Neural cell (in vitro differentiated cells): ENCODE measurements at regions not wholly inside any gene's neighbourhood (a gene's known extent, or its start where the extent isn't known, plus 50 kb on each side); places are given as distances from the start of the nearest gene placed in this dataset.

Source experiments
- H2AFZ ChIP-seq: fragments of 200-600, 300-800 bp; sonication (generic), shearing (Covaris generic); 2 replicates; pipeline ENCODE4 v1.6.0; 2014; ENCODE audit warnings: low read depth, mild to moderate bottlenecking, antibody characterized with exemption, low read length, moderate library complexity
- H3F3A ChIP-seq: fragments of 200-600 bp; shearing (Covaris generic); 2 replicates; pipeline ENCODE4 v1.6.1; 2016; ENCODE audit warnings: mild to moderate bottlenecking, moderate library complexity, mixed read lengths, antibody characterized with exemption, low read length; ENCODE audit not compliant: insufficient read depth, poor library complexity, severe bottlenecking
- H3K27ac ChIP-seq: fragments of 200-600, 300-800 bp; sonication (generic), shearing (Covaris generic); 2 replicates; pipeline ENCODE4 v1.5.1; 2014; ENCODE audit warnings: mild to moderate bottlenecking, low read length, moderate library complexity
- H3K27me3 ChIP-seq: fragments of 300-800, 200-600 bp; sonication (generic), shearing (Covaris generic); 2 replicates; pipeline ENCODE4 v1.6.0; 2014; ENCODE audit warnings: mild to moderate bottlenecking, low read depth, low read length, moderate library complexity; ENCODE audit not compliant: insufficient read depth
- H3K36me3 ChIP-seq: fragments of 300-800, 200-600 bp; sonication (generic), shearing (Covaris generic); 2 replicates; pipeline ENCODE4 v1.5.1; 2014; ENCODE audit warnings: mild to moderate bottlenecking, antibody characterized with exemption, low read length, moderate library complexity; ENCODE audit not compliant: insufficient read depth
- H3K4me2 ChIP-seq: fragments of 300-800, 200-600 bp; sonication (generic), shearing (Covaris generic); 2 replicates; pipeline ENCODE4 v1.6.0; 2014; ENCODE audit warnings: mild to moderate bottlenecking, low read length
- H3K4me3 ChIP-seq: fragments of 300-800, 200-600 bp; sonication (generic), shearing (Covaris generic); 2 replicates; pipeline ENCODE4 v1.5.1; 2014; ENCODE audit warnings: mild to moderate bottlenecking, low read length, moderate library complexity
- H3K79me2 ChIP-seq: fragments of 200-600 bp; shearing (Covaris generic); replicated peaks from 2 replicates; pipeline ENCODE4 v1.6.0; 2014; ENCODE audit warnings: mild to moderate bottlenecking, low read length, moderate library complexity; ENCODE audit not compliant: insufficient read depth
- H3K9ac ChIP-seq: fragments of 300-800, 200-600 bp; sonication (generic), shearing (Covaris generic); 2 replicates; pipeline ENCODE4 v1.6.1; 2016; ENCODE audit warnings: mild to moderate bottlenecking, low read length, mixed read lengths
- H3K9me2 ChIP-seq: fragments of 200-600 bp; shearing (Covaris generic); 2 replicates; pipeline ENCODE4 v1.6.1; 2016; ENCODE audit warnings: mild to moderate bottlenecking, low read length, mixed read lengths; ENCODE audit not compliant: insufficient read depth
- H3K9me3 ChIP-seq: fragments of 200-600, 300-800 bp; sonication (generic), shearing (Covaris generic); 2 replicates; pipeline ENCODE4 v1.6.1; 2016; ENCODE audit warnings: mild to moderate bottlenecking, mixed run types, low read length, moderate library complexity, mixed read lengths
- H4K20me1 ChIP-seq: fragments of 200-600 bp; shearing (Covaris generic); 2 replicates; pipeline ENCODE4 v1.6.1; 2016; ENCODE audit warnings: mild to moderate bottlenecking, mixed run types; ENCODE audit not compliant: insufficient read depth
- EP300 ChIP-seq: fragments of 450-650 bp; conservative IDR thresholded peaks from 2 replicates; pipeline ENCODE4 v1.6.1; 2014; ENCODE audit warnings: antibody characterized with exemption, mild to moderate bottlenecking, moderate library complexity; ENCODE audit not compliant: poor library complexity, severe bottlenecking
- EZH2 ChIP-seq: fragments of 200-600, 300-800 bp; shearing (Covaris generic), sonication (generic); IDR thresholded peaks from 2 replicates; pipeline ENCODE4 v1.6.1; 2014; ENCODE audit warnings: antibody characterized with exemption, low read length, borderline replicate concordance, mild to moderate bottlenecking; ENCODE audit not compliant: insufficient read depth, poor library complexity, severe bottlenecking
- MXI1 ChIP-seq: fragments of 450-650 bp; conservative IDR thresholded peaks from 2 replicates; pipeline ENCODE4 v1.6.1; 2014; ENCODE audit warnings: antibody characterized with exemption, mild to moderate bottlenecking; ENCODE audit not compliant: poor library complexity, severe bottlenecking
- POLR2AphosphoS5 ChIP-seq: IDR thresholded peaks from 2 replicates; pipeline ENCODE4 v1.6.1; 2012
- RAD21 ChIP-seq: fragments of 450-650 bp; conservative IDR thresholded peaks from 2 replicates; pipeline ENCODE4 v1.6.1; 2014; ENCODE audit warnings: antibody characterized with exemption, mild to moderate bottlenecking, moderate library complexity
- SMC3 ChIP-seq: fragments of 450-650 bp; conservative IDR thresholded peaks from 2 replicates; pipeline ENCODE4 v1.6.1; 2014; ENCODE audit warnings: antibody characterized with exemption, mild to moderate bottlenecking, moderate library complexity; ENCODE audit not compliant: poor library complexity
- TAF1 ChIP-seq: IDR thresholded peaks from 2 replicates; pipeline ENCODE4 v1.6.1; 2012; ENCODE audit warnings: low read depth
- TF ChIP-seq, protein P1 (sequence below): IDR thresholded peaks from 2 replicates; pipeline ENCODE4 v1.6.1; 2012; ENCODE audit warnings: borderline replicate concordance
- TF ChIP-seq, protein P2 (sequence below): fragments of 450-650 bp; IDR thresholded peaks from 2 replicates; pipeline ENCODE4 v1.5.1; 2014; ENCODE audit warnings: antibody characterized with exemption, mild to moderate bottlenecking, moderate library complexity; ENCODE audit not compliant: poor library complexity, severe bottlenecking

DNA sequence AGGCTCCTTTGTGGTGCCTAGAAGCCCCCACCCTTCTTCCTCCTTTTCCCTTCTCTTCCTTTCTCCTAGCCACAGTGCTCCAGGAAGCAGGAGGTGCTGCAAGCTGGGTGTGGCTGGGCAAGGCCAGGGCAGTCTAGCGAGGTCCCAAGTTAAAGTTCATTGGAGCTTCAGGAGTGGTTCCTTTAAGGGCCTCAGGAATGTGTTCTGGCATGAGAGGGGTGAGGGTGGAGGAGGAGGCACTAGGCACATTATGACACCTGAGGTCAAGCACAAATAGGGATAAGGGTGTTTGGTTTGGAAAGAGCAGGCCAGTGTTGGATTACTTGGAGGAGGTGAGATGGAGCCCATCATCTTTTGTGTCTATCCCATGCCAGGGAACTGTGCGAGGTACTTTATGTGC, 258.7 kb downstream of the TLE3 start:
- Histone ChIP-seq H3K79me2 (no peaks in the 10 kb centered on the region), H3K36me3 (no peaks in the 10 kb centered on the region)
- TF ChIP-seq, protein P1, sequence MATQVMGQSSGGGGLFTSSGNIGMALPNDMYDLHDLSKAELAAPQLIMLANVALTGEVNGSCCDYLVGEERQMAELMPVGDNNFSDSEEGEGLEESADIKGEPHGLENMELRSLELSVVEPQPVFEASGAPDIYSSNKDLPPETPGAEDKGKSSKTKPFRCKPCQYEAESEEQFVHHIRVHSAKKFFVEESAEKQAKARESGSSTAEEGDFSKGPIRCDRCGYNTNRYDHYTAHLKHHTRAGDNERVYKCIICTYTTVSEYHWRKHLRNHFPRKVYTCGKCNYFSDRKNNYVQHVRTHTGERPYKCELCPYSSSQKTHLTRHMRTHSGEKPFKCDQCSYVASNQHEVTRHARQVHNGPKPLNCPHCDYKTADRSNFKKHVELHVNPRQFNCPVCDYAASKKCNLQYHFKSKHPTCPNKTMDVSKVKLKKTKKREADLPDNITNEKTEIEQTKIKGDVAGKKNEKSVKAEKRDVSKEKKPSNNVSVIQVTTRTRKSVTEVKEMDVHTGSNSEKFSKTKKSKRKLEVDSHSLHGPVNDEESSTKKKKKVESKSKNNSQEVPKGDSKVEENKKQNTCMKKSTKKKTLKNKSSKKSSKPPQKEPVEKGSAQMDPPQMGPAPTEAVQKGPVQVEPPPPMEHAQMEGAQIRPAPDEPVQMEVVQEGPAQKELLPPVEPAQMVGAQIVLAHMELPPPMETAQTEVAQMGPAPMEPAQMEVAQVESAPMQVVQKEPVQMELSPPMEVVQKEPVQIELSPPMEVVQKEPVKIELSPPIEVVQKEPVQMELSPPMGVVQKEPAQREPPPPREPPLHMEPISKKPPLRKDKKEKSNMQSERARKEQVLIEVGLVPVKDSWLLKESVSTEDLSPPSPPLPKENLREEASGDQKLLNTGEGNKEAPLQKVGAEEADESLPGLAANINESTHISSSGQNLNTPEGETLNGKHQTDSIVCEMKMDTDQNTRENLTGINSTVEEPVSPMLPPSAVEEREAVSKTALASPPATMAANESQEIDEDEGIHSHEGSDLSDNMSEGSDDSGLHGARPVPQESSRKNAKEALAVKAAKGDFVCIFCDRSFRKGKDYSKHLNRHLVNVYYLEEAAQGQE = no peak
- TF ChIP-seq TAF1 (no peak), MXI1 (no peak), POLR2AphosphoS5 (no peak)

DNA sequence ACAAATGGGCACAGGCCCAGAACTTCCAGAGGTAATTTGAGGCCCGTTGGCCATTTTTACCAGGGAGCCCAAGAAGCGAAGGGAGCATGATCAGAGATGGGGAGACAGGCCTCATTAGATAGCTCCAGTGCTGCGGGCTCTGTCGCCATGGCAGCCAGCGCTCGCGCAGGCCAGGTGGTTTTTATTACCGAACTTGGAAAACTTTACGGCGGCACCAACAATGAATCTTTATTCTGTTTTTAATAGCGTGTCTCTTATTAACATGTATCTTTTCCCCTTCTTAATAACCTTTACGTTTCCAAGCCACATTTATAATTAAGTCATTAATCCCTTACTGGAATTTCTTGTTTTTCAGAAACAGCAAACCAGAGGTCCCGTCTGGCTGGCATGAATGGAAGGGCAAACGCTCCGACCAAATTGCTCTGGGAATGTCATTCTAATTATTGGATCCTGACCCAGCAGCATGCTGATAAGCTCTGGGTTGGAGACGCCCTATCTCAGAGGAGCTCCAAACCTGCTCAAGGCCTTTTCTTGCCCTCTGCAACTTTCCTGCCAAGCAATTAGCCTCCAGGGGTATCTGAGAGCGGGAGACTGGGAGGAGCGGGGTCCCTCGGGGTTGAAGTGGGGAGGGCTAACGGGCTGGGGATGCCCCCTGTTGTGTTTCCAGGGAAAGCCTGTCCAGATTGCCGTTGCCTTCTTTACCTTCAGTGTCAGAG, 256.4 kb downstream of the TLE3 start:
- H4K20me1 ChIP-seq = no peaks in the 10 kb centered on the region
- H3K9ac ChIP-seq = no peak overlapping the region
- no peaks in the 10 kb centered on the region for H3K79me2 ChIP-seq
- H2AFZ ChIP-seq = no peak overlapping the region
- no peaks in the 10 kb centered on the region for H3F3A ChIP-seq
- H3K27ac ChIP-seq = no peak overlapping the region
- no peaks in the 10 kb centered on the region for H3K9me3 ChIP-seq
- no peaks in the 10 kb centered on the region for H3K27me3 ChIP-seq
- no peaks in the 10 kb centered on the region for H3K36me3 ChIP-seq
- H3K4me3 ChIP-seq = no peak overlapping the region
- no peaks in the 10 kb centered on the region for H3K9me2 ChIP-seq
- TF ChIP-seq RAD21 = no peak
- TF ChIP-seq, protein P1 = no peak
- no peak for TF ChIP-seq MXI1
- TF ChIP-seq POLR2AphosphoS5 = no peak
- TF ChIP-seq EP300 = no peak
- TF ChIP-seq, protein P2, sequence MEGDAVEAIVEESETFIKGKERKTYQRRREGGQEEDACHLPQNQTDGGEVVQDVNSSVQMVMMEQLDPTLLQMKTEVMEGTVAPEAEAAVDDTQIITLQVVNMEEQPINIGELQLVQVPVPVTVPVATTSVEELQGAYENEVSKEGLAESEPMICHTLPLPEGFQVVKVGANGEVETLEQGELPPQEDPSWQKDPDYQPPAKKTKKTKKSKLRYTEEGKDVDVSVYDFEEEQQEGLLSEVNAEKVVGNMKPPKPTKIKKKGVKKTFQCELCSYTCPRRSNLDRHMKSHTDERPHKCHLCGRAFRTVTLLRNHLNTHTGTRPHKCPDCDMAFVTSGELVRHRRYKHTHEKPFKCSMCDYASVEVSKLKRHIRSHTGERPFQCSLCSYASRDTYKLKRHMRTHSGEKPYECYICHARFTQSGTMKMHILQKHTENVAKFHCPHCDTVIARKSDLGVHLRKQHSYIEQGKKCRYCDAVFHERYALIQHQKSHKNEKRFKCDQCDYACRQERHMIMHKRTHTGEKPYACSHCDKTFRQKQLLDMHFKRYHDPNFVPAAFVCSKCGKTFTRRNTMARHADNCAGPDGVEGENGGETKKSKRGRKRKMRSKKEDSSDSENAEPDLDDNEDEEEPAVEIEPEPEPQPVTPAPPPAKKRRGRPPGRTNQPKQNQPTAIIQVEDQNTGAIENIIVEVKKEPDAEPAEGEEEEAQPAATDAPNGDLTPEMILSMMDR = no peak
- TF ChIP-seq SMC3 = no peak
- no peak for TF ChIP-seq TAF1
- TF ChIP-seq EZH2 = no peak
- H3K4me2 ChIP-seq = no peak overlapping the region

More for the DNA sequence above, 258.7 kb downstream of the TLE3 start:
- no peaks in the 10 kb centered on the region for H3K27me3 ChIP-seq
- no peak overlapping the region for H3K4me3 ChIP-seq
- H3K27ac ChIP-seq = no peak overlapping the region
- no peak overlapping the region for H3K9ac ChIP-seq
- H2AFZ ChIP-seq = no peak overlapping the region
- H3F3A ChIP-seq = no peaks in the 10 kb centered on the region
- H4K20me1 ChIP-seq = no peaks in the 10 kb centered on the region
- H3K4me2 ChIP-seq = no peak overlapping the region
- H3K9me2 ChIP-seq = no peaks in the 10 kb centered on the region
- H3K9me3 ChIP-seq = no peaks in the 10 kb centered on the region
